Body of pancreas (tissue), 4 donors: ENCODE measurements at regions not wholly inside any gene's neighbourhood (a gene's known extent, or its start where the extent isn't known, plus 50 kb on each side); places are given as distances from the start of the nearest gene placed in this dataset.

ENCODE experiments used
- CTCF ChIP-seq, 7 experiments: fragments of 450-650 bp in 4 of 7; fragments of 200-600 bp in 3 of 7; sonication (generic) in 3 of 7; IDR thresholded peaks; one replicate each; pipeline ENCODE4 v1.5.1; 2016 to 2019; ENCODE audit warnings: antibody characterized with exemption in 7 of 7
- POLR2A ChIP-seq, 3 donors: fragments of 450-650 bp; IDR thresholded peaks; one replicate each; pipeline ENCODE4 v1.6.1; 2016; ENCODE audit warnings: antibody characterized with exemption in 3 of 3, mild to moderate bottlenecking in 2 of 3

GRCh38 chr9:118330191-118330986 lies 626.2 kb downstream of the TLR4 start:
- no peak for TF ChIP-seq CTCF (IDR thresholded peaks at IDR 0.05)
- TF ChIP-seq POLR2A (IDR thresholded peaks at IDR 0.05) = no peak
